ENCODE measurements at regions not wholly inside any gene's neighbourhood (a gene's known extent, or its start where the extent isn't known, plus 50 kb on each side); places are given as distances from the start of the nearest gene placed in this dataset.

- intact Hi-C loops (cut with DNase I; ENCODE audit: low total_unique reads) = no loop called here
- ATAC-seq = no peak
- DNase-seq = no peak
- Histone ChIP-seq H3K9me3 (no peaks in the 10 kb centered on the region), H3K27ac (no peak overlapping the region), H3K4me3 (no peak overlapping the region), H3K4me1 (no peaks in the 10 kb centered on the region), H3K36me3 (no peaks in the 10 kb centered on the region), H3K27me3 (no peaks in the 10 kb centered on the region)
- no peak for TF ChIP-seq POLR2A (IDR thresholded peaks at IDR 0.05)
- TF ChIP-seq CTCF (IDR thresholded peaks at IDR 0.05 in 4 of 5, conservative IDR thresholded peaks at IDR 0.05 in 1 of 5) = no peak
- in situ Hi-C loops (cut with MboI; ENCODE audit: low sequenced_read_pairs in 4 of 4) = loop anchor here in 1 of 4 donors (25.0 kb wide), 1 partner anchor 88 kb away; no protein-coding TSS in a partner anchor
These were observed 50.0 kb upstream of the ADAMTSL1 start for GRCh38 chr9:18423791-18424531.
